ENCODE measurements at regions not wholly inside any gene's neighbourhood (a gene's known extent, or its start where the extent isn't known, plus 50 kb on each side); places are given as distances from the start of the nearest gene placed in this dataset.

DNA sequence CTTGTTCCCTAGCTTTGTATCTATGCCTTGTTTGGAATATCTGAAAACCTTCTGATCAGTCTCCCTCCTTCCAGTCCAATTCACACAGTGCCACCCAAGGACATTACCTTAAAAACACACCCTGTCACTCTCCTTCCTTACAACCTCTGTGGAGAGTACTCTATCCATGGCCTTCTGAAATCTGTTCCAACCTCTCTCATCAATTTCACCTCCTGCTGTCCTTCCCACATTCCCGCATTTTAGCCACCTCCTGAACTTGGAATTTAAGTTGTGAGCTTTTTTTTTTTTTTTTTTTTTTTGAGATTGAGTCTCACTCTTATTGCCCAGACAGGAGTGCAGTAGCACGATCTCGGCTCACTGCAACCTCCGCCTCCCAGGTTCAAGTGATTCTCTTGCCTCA, 824.8 kb downstream of the METTL15 start:
- no peaks in the 10 kb centered on the region for H3K79me2 ChIP-seq (ENCODE audit: insufficient read depth, low read length)
- no peaks in the 10 kb centered on the region for H3K4me1 ChIP-seq (ENCODE audit: insufficient read depth, low read length, poor library complexity, severe bottlenecking)
- no peaks in the 10 kb centered on the region for H3F3A ChIP-seq (ENCODE audit: low read depth)
- H3K4me2 ChIP-seq (ENCODE audit: low read depth, low read length, poor library complexity, severe bottlenecking): no peak overlapping the region
- H3K36me3 ChIP-seq (ENCODE audit: insufficient read depth, low read length): no peaks in the 10 kb centered on the region
- no peaks in the 10 kb centered on the region for H4K20me1 ChIP-seq (ENCODE audit: insufficient read depth, low read length, poor library complexity, severe bottlenecking)
- TF ChIP-seq, protein P1, sequence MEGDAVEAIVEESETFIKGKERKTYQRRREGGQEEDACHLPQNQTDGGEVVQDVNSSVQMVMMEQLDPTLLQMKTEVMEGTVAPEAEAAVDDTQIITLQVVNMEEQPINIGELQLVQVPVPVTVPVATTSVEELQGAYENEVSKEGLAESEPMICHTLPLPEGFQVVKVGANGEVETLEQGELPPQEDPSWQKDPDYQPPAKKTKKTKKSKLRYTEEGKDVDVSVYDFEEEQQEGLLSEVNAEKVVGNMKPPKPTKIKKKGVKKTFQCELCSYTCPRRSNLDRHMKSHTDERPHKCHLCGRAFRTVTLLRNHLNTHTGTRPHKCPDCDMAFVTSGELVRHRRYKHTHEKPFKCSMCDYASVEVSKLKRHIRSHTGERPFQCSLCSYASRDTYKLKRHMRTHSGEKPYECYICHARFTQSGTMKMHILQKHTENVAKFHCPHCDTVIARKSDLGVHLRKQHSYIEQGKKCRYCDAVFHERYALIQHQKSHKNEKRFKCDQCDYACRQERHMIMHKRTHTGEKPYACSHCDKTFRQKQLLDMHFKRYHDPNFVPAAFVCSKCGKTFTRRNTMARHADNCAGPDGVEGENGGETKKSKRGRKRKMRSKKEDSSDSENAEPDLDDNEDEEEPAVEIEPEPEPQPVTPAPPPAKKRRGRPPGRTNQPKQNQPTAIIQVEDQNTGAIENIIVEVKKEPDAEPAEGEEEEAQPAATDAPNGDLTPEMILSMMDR (conservative IDR thresholded peaks at IDR 0.05; ENCODE audit: low read length): no peak
- TF ChIP-seq EZH2phosphoT487 (IDR thresholded peaks at IDR 0.05; ENCODE audit: borderline replicate concordance): no peak
- H3K27me3 ChIP-seq (ENCODE audit: insufficient read depth, low read length, poor library complexity, severe bottlenecking): no peaks in the 10 kb centered on the region
- H3K9me3 ChIP-seq (ENCODE audit: insufficient read depth, low read depth, low read length): no peaks in the 10 kb centered on the region
- H3K9me2 ChIP-seq (replicated peaks; ENCODE audit: low read depth, low read length): no peaks in the 10 kb centered on the region
- H2AFZ ChIP-seq (ENCODE audit: low read length): no peak overlapping the region
- no peak overlapping the region for H3K4me3 ChIP-seq (ENCODE audit: low read length, poor library complexity, severe bottlenecking)
- H3K9ac ChIP-seq (ENCODE audit: low read depth, low read length, poor library complexity, severe bottlenecking): no peak overlapping the region

GRCh38 chr11:28924004-28924403, 815.8 kb downstream of the METTL15 start:
- H3K27me3 ChIP-seq (ENCODE audit: insufficient read depth, low read length, poor library complexity, severe bottlenecking): no peaks in the 10 kb centered on the region
- no peak overlapping the region for H3K4me2 ChIP-seq (ENCODE audit: low read depth, low read length, poor library complexity, severe bottlenecking)
- no peak overlapping the region for H3K4me3 ChIP-seq (ENCODE audit: low read length, poor library complexity, severe bottlenecking)
- no peaks in the 10 kb centered on the region for H3K79me2 ChIP-seq (ENCODE audit: insufficient read depth, low read length)
- H4K20me1 ChIP-seq (ENCODE audit: insufficient read depth, low read length, poor library complexity, severe bottlenecking): no peaks in the 10 kb centered on the region
- no peaks in the 10 kb centered on the region for H3K36me3 ChIP-seq (ENCODE audit: insufficient read depth, low read length)
- no peaks in the 10 kb centered on the region for H3K9me3 ChIP-seq (ENCODE audit: insufficient read depth, low read depth, low read length)
- no peak for TF ChIP-seq EZH2phosphoT487 (IDR thresholded peaks at IDR 0.05; ENCODE audit: borderline replicate concordance)
- TF ChIP-seq, protein P1 (conservative IDR thresholded peaks at IDR 0.05; ENCODE audit: low read length): no peak
- no peaks in the 10 kb centered on the region for H3K4me1 ChIP-seq (ENCODE audit: insufficient read depth, low read length, poor library complexity, severe bottlenecking)
- H2AFZ ChIP-seq (ENCODE audit: low read length): no peak overlapping the region
- no peaks in the 10 kb centered on the region for H3K9me2 ChIP-seq (replicated peaks; ENCODE audit: low read depth, low read length)
- H3K9ac ChIP-seq (ENCODE audit: low read depth, low read length, poor library complexity, severe bottlenecking): no peak overlapping the region
- H3F3A ChIP-seq (ENCODE audit: low read depth): no peaks in the 10 kb centered on the region

DNA sequence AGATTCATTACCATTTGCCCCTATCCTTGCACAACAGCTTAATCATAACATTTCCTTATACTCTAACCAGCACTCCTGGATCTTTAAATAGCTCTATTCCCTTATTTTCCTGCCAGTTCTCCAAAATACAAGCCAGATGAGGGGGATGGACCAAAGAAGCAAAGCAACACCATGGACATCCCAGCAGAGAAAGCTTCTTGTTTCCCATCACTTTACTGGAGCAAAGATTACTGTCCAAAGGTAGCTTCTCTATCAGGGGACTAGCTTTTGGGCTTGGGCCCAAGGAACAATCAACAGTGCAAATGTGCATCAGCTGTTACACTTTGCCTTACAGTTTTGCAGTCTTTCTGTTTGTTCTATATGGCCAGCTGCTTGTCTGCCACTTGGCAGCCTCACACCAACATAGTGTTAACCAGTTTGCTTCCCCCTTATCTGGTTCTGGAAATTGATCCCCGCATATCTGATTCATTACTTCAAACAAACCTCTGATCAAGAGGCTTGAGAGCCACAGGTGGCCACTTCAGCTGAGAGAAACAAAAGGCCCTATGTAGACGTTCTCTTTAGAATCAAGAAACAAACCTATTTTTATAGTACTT, 814.3 kb downstream of the METTL15 start:
- H3K9ac ChIP-seq (ENCODE audit: low read depth, low read length, poor library complexity, severe bottlenecking): no peak overlapping the region
- no peak overlapping the region for H3K4me2 ChIP-seq (ENCODE audit: low read depth, low read length, poor library complexity, severe bottlenecking)
- no peaks in the 10 kb centered on the region for H3K9me2 ChIP-seq (replicated peaks; ENCODE audit: low read depth, low read length)
- H2AFZ ChIP-seq (ENCODE audit: low read length): no peak overlapping the region
- H4K20me1 ChIP-seq (ENCODE audit: insufficient read depth, low read length, poor library complexity, severe bottlenecking): no peaks in the 10 kb centered on the region
- no peak overlapping the region for H3K4me3 ChIP-seq (ENCODE audit: low read length, poor library complexity, severe bottlenecking)
- no peaks in the 10 kb centered on the region for H3K9me3 ChIP-seq (ENCODE audit: insufficient read depth, low read depth, low read length)
- TF ChIP-seq EZH2phosphoT487 (IDR thresholded peaks at IDR 0.05; ENCODE audit: borderline replicate concordance): no peak
- TF ChIP-seq, protein P1 (conservative IDR thresholded peaks at IDR 0.05; ENCODE audit: low read length): no peak
- no peaks in the 10 kb centered on the region for H3K4me1 ChIP-seq (ENCODE audit: insufficient read depth, low read length, poor library complexity, severe bottlenecking)
- no peaks in the 10 kb centered on the region for H3F3A ChIP-seq (ENCODE audit: low read depth)
- H3K27me3 ChIP-seq (ENCODE audit: insufficient read depth, low read length, poor library complexity, severe bottlenecking): no peaks in the 10 kb centered on the region
- no peaks in the 10 kb centered on the region for H3K79me2 ChIP-seq (ENCODE audit: insufficient read depth, low read length)
- H3K36me3 ChIP-seq (ENCODE audit: insufficient read depth, low read length): no peaks in the 10 kb centered on the region

Data from Loucy (cell line).